H1 (cell line): ENCODE measurements at regions not wholly inside any gene's neighbourhood (a gene's known extent, or its start where the extent isn't known, plus 50 kb on each side); places are given as distances from the start of the nearest gene placed in this dataset.

Source experiments
- CTCF ChIA-PET: fragments of 300-600 bp; sonication (Branson Sonifier 250); formaldehyde crosslinking; loops from one replicate; lab custom pipeline; 2021; ENCODE audit not compliant: partially characterized antibody; lab: Charles Lee
- POLR2A ChIA-PET: fragments of 300-600 bp; sonication (Branson Sonifier 250); formaldehyde crosslinking; loops from one replicate; lab custom pipeline; 2021; ENCODE audit warnings: inconsistent platforms; ENCODE audit not compliant: partially characterized antibody; lab: Charles Lee
- DNase-seq, 2 experiments: peaks; one replicate each; pipeline versions ENCODE4 v3.0.0 to v3.0.0-alpha.2; 2010 to 2022; ENCODE audit warnings: low spot score in 2 of 2, low read depth in 1 of 2, mixed read lengths in 1 of 2
- FAIRE-seq: peaks from 2 replicates; lab custom pipeline; 2011; peaks lifted over from hg19 to GRCh38; lab: Jason Lieb, UNC
- H2AFZ ChIP-seq: 2 replicates; pipeline ENCODE4 v1.8.1; 2012; ENCODE audit warnings: low read length, inconsistent platforms
- H2AK5ac ChIP-seq: 2 replicates; pipeline ENCODE4 v1.6.1; 2013; ENCODE audit warnings: low read depth, low read length
- H2BK120ac ChIP-seq: replicated peaks from 2 replicates; pipeline ENCODE3; 2013; ENCODE audit warnings: low read depth, low read length, inconsistent platforms
- H2BK12ac ChIP-seq: 2 replicates; pipeline ENCODE4 v1.6.1; 2013; ENCODE audit warnings: low read depth, low read length
- H2BK15ac ChIP-seq: 2 replicates; pipeline ENCODE4 v1.6.1; 2013; ENCODE audit warnings: low read length
- H2BK20ac ChIP-seq: 2 replicates; pipeline ENCODE4 v1.6.1; 2013; ENCODE audit warnings: low read length
- H2BK5ac ChIP-seq: 2 replicates; pipeline ENCODE4 v1.6.1; 2013; ENCODE audit warnings: low read depth, low read length
- H3K14ac ChIP-seq: 2 replicates; pipeline ENCODE4 v1.6.1; 2013; ENCODE audit warnings: inconsistent platforms; ENCODE audit not compliant: insufficient read length
- H3K18ac ChIP-seq: 2 replicates; pipeline ENCODE4 v1.6.1; 2013; ENCODE audit warnings: low read length; ENCODE audit errors: extremely low read depth
- H3K23ac ChIP-seq: 2 replicates; pipeline ENCODE4 v1.6.1; 2013; ENCODE audit warnings: inconsistent platforms; ENCODE audit not compliant: insufficient read length
- H3K23me2 ChIP-seq: 2 replicates; pipeline ENCODE4 v1.6.1; 2013; ENCODE audit warnings: low read depth, low read length
- H3K27ac ChIP-seq: 2 replicates; pipeline ENCODE4 v1.6.1; 2011; ENCODE audit warnings: low read depth, low read length, inconsistent platforms
- H3K27me3 ChIP-seq, 4 experiments: replicated peaks in 1 of 4; 1 replicate in 1 of 4; 2 replicates in 3 of 4; pipeline versions ENCODE4 v1.6.1 to v1.8.1; 2011 to 2013; ENCODE audit warnings: low read length in 3 of 4, mild to moderate bottlenecking in 3 of 4, inconsistent platforms in 2 of 4, mixed read lengths in 2 of 4, moderate library complexity in 1 of 4; ENCODE audit not compliant: control insufficient read depth in 3 of 4, insufficient read depth in 3 of 4; ENCODE audit errors: extremely low read depth in 1 of 4
- H3K36me3 ChIP-seq, 4 experiments: 2 replicates each; pipeline versions ENCODE4 v1.6.1 to v1.8.1; 2011 to 2013; ENCODE audit warnings: mild to moderate bottlenecking in 4 of 4, low read length in 3 of 4, moderate library complexity in 2 of 4, control low read depth in 1 of 4, inconsistent platforms in 1 of 4; ENCODE audit not compliant: insufficient read depth in 4 of 4, control insufficient read depth in 2 of 4
- H3K4ac ChIP-seq: replicated peaks from 2 replicates; pipeline ENCODE3; 2013; ENCODE audit warnings: low read length, low read depth, mixed read lengths, inconsistent platforms; ENCODE audit not compliant: insufficient read length
- H3K4me1 ChIP-seq, 4 experiments: replicated peaks in 1 of 4; 1 replicate in 1 of 4; 2 replicates in 3 of 4; pipeline versions ENCODE4 v1.6.1 to v1.8.1; 2011 to 2013; ENCODE audit warnings: low read length in 3 of 4, inconsistent platforms in 2 of 4, mixed read lengths in 1 of 4; ENCODE audit not compliant: insufficient read depth in 4 of 4, control insufficient read depth in 3 of 4
- H3K4me2 ChIP-seq, 2 experiments: 2 replicates each; pipeline versions ENCODE4 v1.6.1 to v1.8.1; 2011 to 2013; ENCODE audit warnings: low read depth in 2 of 2, low read length in 2 of 2, control low read depth in 1 of 2, inconsistent platforms in 1 of 2, mild to moderate bottlenecking in 1 of 2; ENCODE audit not compliant: insufficient read depth in 1 of 2
- H3K4me3 ChIP-seq, 4 experiments: fragments of 200-600, 300-600 bp in 1 of 4; sonication (generic), shearing (Covaris generic), sonication (Bioruptor Twin) in 1 of 4; 2 replicates each; pipeline versions ENCODE4 v1.5.1 to v1.8.1; 2011 to 2016; ENCODE audit warnings: low read length in 4 of 4, low read depth in 3 of 4, control low read depth in 2 of 4, inconsistent platforms in 2 of 4, mild to moderate bottlenecking in 2 of 4, mixed read lengths in 1 of 4, moderate library complexity in 1 of 4; ENCODE audit not compliant: insufficient read depth in 2 of 4; ENCODE audit errors: extremely low read depth in 1 of 4
- H3K56ac ChIP-seq: replicated peaks from 2 replicates; pipeline ENCODE3; 2013; ENCODE audit warnings: low read depth, mild to moderate bottlenecking, mixed read lengths, low read length, inconsistent platforms; ENCODE audit not compliant: insufficient read length
- H3K79me1 ChIP-seq: 2 replicates; pipeline ENCODE4 v1.6.1; 2013; ENCODE audit warnings: low read depth, low read length, control low read depth
- H3K79me2 ChIP-seq, 2 experiments: 2 replicates each; pipeline versions ENCODE4 v1.6.1 to v1.8.1; 2012 to 2013; ENCODE audit warnings: low read length in 2 of 2, mild to moderate bottlenecking in 2 of 2, inconsistent platforms in 1 of 2; ENCODE audit not compliant: insufficient read depth in 2 of 2, control insufficient read depth in 1 of 2
- H3K9ac ChIP-seq, 4 experiments: replicated peaks in 1 of 4; 1 replicate in 1 of 4; 2 replicates in 3 of 4; pipeline versions ENCODE4 v1.6.1 to v1.8.1; 2011 to 2013; ENCODE audit warnings: low read depth in 3 of 4, low read length in 3 of 4, control low read depth in 2 of 4, mild to moderate bottlenecking in 2 of 4, moderate library complexity in 2 of 4, inconsistent platforms in 1 of 4; ENCODE audit errors: extremely low read depth in 1 of 4
- H3K9me3 ChIP-seq, 2 experiments: 2 replicates each; pipeline versions ENCODE4 v1.6.1 to v1.8.1; 2012 to 2013; ENCODE audit warnings: mild to moderate bottlenecking in 2 of 2, moderate library complexity in 2 of 2, control low read depth in 1 of 2, inconsistent platforms in 1 of 2, low read depth in 1 of 2, low read length in 1 of 2, mixed read lengths in 1 of 2; ENCODE audit not compliant: insufficient read depth in 2 of 2
- H4K20me1 ChIP-seq, 2 experiments: replicated peaks in 1 of 2; 2 replicates each; pipeline versions ENCODE3 to v1.8.1; 2011 to 2013; ENCODE audit warnings: inconsistent platforms in 2 of 2, low read length in 2 of 2, mild to moderate bottlenecking in 1 of 2; ENCODE audit not compliant: insufficient read depth in 2 of 2, control insufficient read depth in 1 of 2
- H4K5ac ChIP-seq: 2 replicates; pipeline ENCODE4 v1.6.1; 2013; ENCODE audit warnings: low read length, low read depth, mixed read lengths, inconsistent platforms; ENCODE audit not compliant: insufficient read length
- H4K8ac ChIP-seq: 2 replicates; pipeline ENCODE4 v1.8.0; 2013; ENCODE audit warnings: mild to moderate bottlenecking, moderate library complexity, low read length, inconsistent platforms; ENCODE audit not compliant: insufficient read depth; ENCODE audit errors: extremely low read depth
- H4K91ac ChIP-seq: replicated peaks from 2 replicates; pipeline ENCODE3; 2013; ENCODE audit warnings: low read length, mixed read lengths, inconsistent platforms; ENCODE audit not compliant: insufficient read length
- CHD2 ChIP-seq: IDR thresholded peaks from 2 replicates; pipeline ENCODE4 v1.6.1; 2012; ENCODE audit warnings: low read length, improper control_type of control experiment
- EGR1 ChIP-seq: IDR thresholded peaks from 2 replicates; pipeline ENCODE4 v1.6.1; 2011; ENCODE audit warnings: low read depth, low read length, borderline replicate concordance
- EZH2 ChIP-seq: fragments of 200-600 bp; sonication (generic); IDR thresholded peaks from 2 replicates; pipeline ENCODE4 v1.7.1; 2012; ENCODE audit warnings: low read depth, mild to moderate bottlenecking, moderate library complexity, low read length, inconsistent platforms; ENCODE audit not compliant: severe bottlenecking
- GABPA ChIP-seq: IDR thresholded peaks from 2 replicates; pipeline ENCODE4 v1.6.1; 2011; ENCODE audit warnings: mild to moderate bottlenecking, low read length, moderate library complexity, borderline replicate concordance; ENCODE audit not compliant: insufficient read depth
- GTF2F1 ChIP-seq: IDR thresholded peaks from 2 replicates; pipeline ENCODE4 v1.6.1; 2012; ENCODE audit warnings: low read depth, low read length, improper control_type of control experiment, borderline replicate concordance
- JUND ChIP-seq: IDR thresholded peaks from 2 replicates; pipeline ENCODE4 v1.6.1; 2011; ENCODE audit warnings: mild to moderate bottlenecking, improper control_type of control experiment, low read length
- PHF8 ChIP-seq: fragments of 200-600 bp; sonication (generic); conservative IDR thresholded peaks from 2 replicates; pipeline ENCODE4 v1.7.1; 2012; ENCODE audit warnings: low read depth, mild to moderate bottlenecking, inconsistent platforms, low read length, moderate library complexity
- POLR2A ChIP-seq, 2 experiments: IDR thresholded peaks; 1 replicate in 1 of 2; 2 replicates in 1 of 2; pipeline ENCODE4 v1.6.1; 2011; ENCODE audit warnings: low read depth in 2 of 2, low read length in 2 of 2, mild to moderate bottlenecking in 2 of 2; ENCODE audit errors: control extremely low read depth in 1 of 2
- POLR2AphosphoS5 ChIP-seq: IDR thresholded peaks from 2 replicates; pipeline ENCODE4 v1.6.1; 2011; ENCODE audit warnings: low read depth, low read length
- RBBP5 ChIP-seq: IDR thresholded peaks from 2 replicates; pipeline ENCODE4 v1.7.1; 2012; ENCODE audit warnings: low read depth, mild to moderate bottlenecking, inconsistent platforms, low read length, moderate library complexity, borderline replicate concordance
- RFX5 ChIP-seq: IDR thresholded peaks from 2 replicates; pipeline ENCODE4 v1.6.1; 2011; ENCODE audit warnings: low read depth, low read length, improper control_type of control experiment, borderline replicate concordance
- SIN3A ChIP-seq, 2 experiments: IDR thresholded peaks in 1 of 2; conservative IDR thresholded peaks in 1 of 2; 2 replicates each; pipeline ENCODE4 v1.6.1; 2011 to 2012; ENCODE audit warnings: low read length in 2 of 2, improper control_type of control experiment in 1 of 2, low read depth in 1 of 2, mild to moderate bottlenecking in 1 of 2
- TAF1 ChIP-seq: IDR thresholded peaks from 2 replicates; pipeline ENCODE4 v1.6.1; 2011; ENCODE audit warnings: mild to moderate bottlenecking, low read depth, low read length
- ZNF274 ChIP-seq: IDR thresholded peaks from 2 replicates; pipeline ENCODE4 v1.7.0; 2012; ENCODE audit warnings: low read length, borderline replicate concordance; ENCODE audit errors: extremely low read depth
- WGBS, 2 experiments: shearing (Covaris generic) in 1 of 2; methylation state at CpG; one replicate each; pipeline versions ENCODE4 v1.1.6 to v1.1.7; 2013 to 2015; ENCODE audit warnings: low lambda C conversion rate in 2 of 2, mixed read lengths in 2 of 2, inconsistent platforms in 1 of 2, low coverage in 1 of 2, missing lambda C conversion rate in 1 of 2; ENCODE audit not compliant: insufficient replicate concordance in 2 of 2, insufficient coverage in 1 of 2, insufficient read length in 1 of 2; ENCODE audit errors: extremely low coverage in 1 of 2, missing lambda C conversion rate in 1 of 2; 5-methylcytosine and 5-hydroxymethylcytosine counted together

DNA sequence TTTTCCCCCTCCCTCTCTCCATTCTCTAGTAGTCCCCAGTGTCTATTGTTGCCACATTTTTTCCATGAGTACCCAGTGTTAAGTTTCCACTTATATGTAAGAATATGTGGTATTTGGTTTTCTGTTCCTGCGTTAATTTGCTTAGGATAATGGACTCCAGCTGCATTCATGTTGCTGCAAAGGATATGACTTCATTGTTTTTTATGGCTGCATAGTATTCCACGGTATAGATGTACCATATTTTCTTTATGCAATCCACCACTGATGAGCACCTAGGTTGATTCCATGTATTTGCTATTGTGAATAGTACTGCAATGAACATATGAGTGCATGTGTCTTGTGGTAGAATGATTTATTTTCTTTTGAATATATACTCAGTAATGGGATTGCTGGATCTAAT is 77.4 kb upstream of the MEGF10 start:
- H2BK5ac ChIP-seq: no peak overlapping the region
- no peaks in the 10 kb centered on the region for H3K36me3 ChIP-seq
- no peak overlapping the region for H4K8ac ChIP-seq
- no peak overlapping the region for H2BK15ac ChIP-seq
- DNase-seq (no peak), FAIRE-seq (no peak)
- ChIA-PET CTCF (interaction anchor here (0.9 kb wide), 1 partner anchor 11 kb away, joined by 6 read pairs; no protein-coding TSS in a partner anchor), POLR2A (no interaction called here)
- no peak overlapping the region for H2AFZ ChIP-seq
- H3K79me1 ChIP-seq: no peaks in the 10 kb centered on the region
- no peak overlapping the region for H3K4me3 ChIP-seq
- no peak overlapping the region for H4K91ac ChIP-seq
- TF ChIP-seq TAF1: no peak
- TF ChIP-seq SIN3A (conservative IDR thresholded peaks at IDR 0.05 in 1 of 2, IDR thresholded peaks at IDR 0.05 in 1 of 2; ENCODE audit: low read depth in 1 of 2, low read length in 2 of 2): no peak
- no peak for TF ChIP-seq GABPA
- no peak for TF ChIP-seq EGR1
- no peak for TF ChIP-seq POLR2AphosphoS5
- no peak for TF ChIP-seq POLR2A (IDR thresholded peaks at IDR 0.05; ENCODE audit: control extremely low read depth in 1 of 2, low read depth in 2 of 2, low read length in 2 of 2)
- no peak for TF ChIP-seq JUND
- no peak for TF ChIP-seq PHF8
- TF ChIP-seq CHD2: no peak
- no peak for TF ChIP-seq ZNF274
- no peak for TF ChIP-seq EZH2
- no peak for TF ChIP-seq GTF2F1
- TF ChIP-seq RFX5: no peak
- no peak for TF ChIP-seq RBBP5
- H3K14ac ChIP-seq: no peak overlapping the region
- H3K23ac ChIP-seq: no peak overlapping the region
- H3K4ac ChIP-seq: no peak overlapping the region
- no peaks in the 10 kb centered on the region for H3K9me3 ChIP-seq
- no peak overlapping the region for H2BK120ac ChIP-seq
- no peaks in the 10 kb centered on the region for H3K27me3 ChIP-seq
- no peaks in the 10 kb centered on the region for H3K23me2 ChIP-seq
- no peak overlapping the region for H3K9ac ChIP-seq
- WGBS, 2 experiments: 91% methylated on average over 2 of the region's 2 CpGs; no CpG with 5 or more reads in 1 of the 2 experiments
- peaks cover 0 to 4% (median 0%) of the 10 kb centered on the region in 4 experiments; a peak in 3 of 7 replicates for H3K4me1 ChIP-seq
- H3K56ac ChIP-seq: no peak overlapping the region
- H4K20me1 ChIP-seq: no peaks in the 10 kb centered on the region
- no peak overlapping the region for H2BK20ac ChIP-seq
- H2AK5ac ChIP-seq: no peak overlapping the region
- no peak overlapping the region for H3K4me2 ChIP-seq
- no peak overlapping the region for H3K18ac ChIP-seq
- H3K27ac ChIP-seq: no peak overlapping the region
- H4K5ac ChIP-seq: no peak overlapping the region
- H2BK12ac ChIP-seq: no peak overlapping the region
- no peaks in the 10 kb centered on the region for H3K79me2 ChIP-seq
